ENCODE measurements at regions not wholly inside any gene's neighbourhood (a gene's known extent, or its start where the extent isn't known, plus 50 kb on each side); places are given as distances from the start of the nearest gene placed in this dataset.
"Not testable (repeated sequence)": the region's sequence is repeated elsewhere in the genome, so short reads cannot be mapped to it uniquely, and the experiment has no call there.

- ATAC-seq (ENCODE audit: low FRiP score) (no peak), DNase-seq (ENCODE audit: low spot score) (no peak)
- TF ChIP-seq, protein P1, sequence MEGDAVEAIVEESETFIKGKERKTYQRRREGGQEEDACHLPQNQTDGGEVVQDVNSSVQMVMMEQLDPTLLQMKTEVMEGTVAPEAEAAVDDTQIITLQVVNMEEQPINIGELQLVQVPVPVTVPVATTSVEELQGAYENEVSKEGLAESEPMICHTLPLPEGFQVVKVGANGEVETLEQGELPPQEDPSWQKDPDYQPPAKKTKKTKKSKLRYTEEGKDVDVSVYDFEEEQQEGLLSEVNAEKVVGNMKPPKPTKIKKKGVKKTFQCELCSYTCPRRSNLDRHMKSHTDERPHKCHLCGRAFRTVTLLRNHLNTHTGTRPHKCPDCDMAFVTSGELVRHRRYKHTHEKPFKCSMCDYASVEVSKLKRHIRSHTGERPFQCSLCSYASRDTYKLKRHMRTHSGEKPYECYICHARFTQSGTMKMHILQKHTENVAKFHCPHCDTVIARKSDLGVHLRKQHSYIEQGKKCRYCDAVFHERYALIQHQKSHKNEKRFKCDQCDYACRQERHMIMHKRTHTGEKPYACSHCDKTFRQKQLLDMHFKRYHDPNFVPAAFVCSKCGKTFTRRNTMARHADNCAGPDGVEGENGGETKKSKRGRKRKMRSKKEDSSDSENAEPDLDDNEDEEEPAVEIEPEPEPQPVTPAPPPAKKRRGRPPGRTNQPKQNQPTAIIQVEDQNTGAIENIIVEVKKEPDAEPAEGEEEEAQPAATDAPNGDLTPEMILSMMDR (IDR thresholded peaks at IDR 0.05) = no peak
Observed at GRCh38 chr17:34478244-34478643, 101.1 kb upstream of the TMEM132E start.

GRCh38 chr17:34475296-34475695 lies 104.1 kb upstream of the TMEM132E start:
- TF ChIP-seq, protein P1 (IDR thresholded peaks at IDR 0.05) = no peak
- DNase-seq (ENCODE audit: low spot score) (no peak), ATAC-seq (ENCODE audit: low FRiP score) (no peak)

- no peak for ATAC-seq (ENCODE audit: low FRiP score)
- DNase-seq (ENCODE audit: low spot score) = no peak
- TF ChIP-seq, protein P1 (IDR thresholded peaks at IDR 0.05) = no peak
Observed at GRCh38 chr17:34474706-34475105, 104.7 kb upstream of the TMEM132E start.

DNA sequence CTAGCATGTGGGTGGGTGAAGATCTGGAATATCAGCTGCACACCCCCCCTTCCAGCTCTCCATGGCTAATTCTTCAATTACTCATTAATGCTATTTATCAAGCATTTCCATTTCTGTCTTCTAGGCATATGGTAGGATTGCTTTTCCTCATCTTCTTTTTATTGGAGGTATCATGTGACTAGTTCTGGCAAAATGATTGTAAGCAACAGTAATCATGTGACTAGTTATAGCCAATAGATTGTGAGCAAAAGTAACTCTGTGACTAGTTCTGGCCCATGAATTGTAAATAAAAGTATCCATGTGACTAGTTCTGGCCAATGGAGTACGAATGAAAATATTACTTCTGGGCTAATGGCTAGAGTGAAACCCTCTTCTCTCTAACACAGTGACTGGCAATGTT lies 107.0 kb upstream of the TMEM132E start:
- TF ChIP-seq, protein P1 (IDR thresholded peaks at IDR 0.05) = no peak
- DNase-seq (ENCODE audit: low spot score) (no peak), ATAC-seq (ENCODE audit: low FRiP score) (no peak)

DNA sequence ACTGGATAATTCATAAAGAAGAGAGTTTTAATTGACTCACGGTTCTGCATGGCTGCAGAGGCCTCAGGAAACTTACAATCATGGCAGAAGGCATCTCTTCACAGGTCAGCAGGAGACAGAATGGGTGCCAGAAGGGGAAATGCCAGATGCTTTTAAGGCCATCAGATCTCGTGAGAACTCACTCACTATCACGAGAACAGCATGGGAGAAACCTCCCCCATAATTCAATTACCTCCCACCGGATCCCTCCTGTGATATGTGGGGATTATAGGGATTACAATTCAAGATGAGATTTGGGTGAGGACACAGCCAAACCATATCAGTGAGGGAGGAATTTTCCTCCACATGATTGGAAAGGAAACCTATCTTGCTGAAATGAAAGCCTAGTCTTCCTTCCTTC lies 108.1 kb upstream of the TMEM132E start:
- not testable (repeated sequence) for DNase-seq (ENCODE audit: low spot score); ATAC-seq (ENCODE audit: low FRiP score)

DNA sequence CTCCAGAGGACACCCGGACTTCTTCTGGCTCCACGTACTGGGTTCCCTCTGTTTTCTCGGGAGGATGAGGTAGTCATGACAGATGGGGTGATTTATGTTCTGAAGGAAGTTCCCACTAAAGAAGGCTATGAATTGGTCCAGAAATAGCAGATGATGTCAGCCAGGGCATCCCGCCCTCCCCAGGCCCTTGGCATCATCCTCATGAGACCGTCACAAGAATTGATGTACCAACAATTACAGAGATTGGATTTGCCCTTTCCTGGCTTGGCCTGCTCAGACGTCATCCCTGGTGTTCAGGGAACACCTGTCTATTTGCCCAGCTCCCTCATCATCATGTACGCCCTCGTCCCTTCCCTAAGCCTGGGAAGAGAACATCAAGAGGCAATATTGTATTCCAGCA lies 102.8 kb upstream of the CCL1 start:
- TF ChIP-seq, protein P1 (IDR thresholded peaks at IDR 0.05) = no peak
- DNase-seq (ENCODE audit: low spot score) (no peak), ATAC-seq (ENCODE audit: low FRiP score) (no peak)

GRCh38 chr17:34464812-34465211 lies 101.8 kb upstream of the CCL1 start:
- ATAC-seq (ENCODE audit: low FRiP score) = no peak
- TF ChIP-seq, protein P1 (IDR thresholded peaks at IDR 0.05) = no peak
- no peak for DNase-seq (ENCODE audit: low spot score)

DNA sequence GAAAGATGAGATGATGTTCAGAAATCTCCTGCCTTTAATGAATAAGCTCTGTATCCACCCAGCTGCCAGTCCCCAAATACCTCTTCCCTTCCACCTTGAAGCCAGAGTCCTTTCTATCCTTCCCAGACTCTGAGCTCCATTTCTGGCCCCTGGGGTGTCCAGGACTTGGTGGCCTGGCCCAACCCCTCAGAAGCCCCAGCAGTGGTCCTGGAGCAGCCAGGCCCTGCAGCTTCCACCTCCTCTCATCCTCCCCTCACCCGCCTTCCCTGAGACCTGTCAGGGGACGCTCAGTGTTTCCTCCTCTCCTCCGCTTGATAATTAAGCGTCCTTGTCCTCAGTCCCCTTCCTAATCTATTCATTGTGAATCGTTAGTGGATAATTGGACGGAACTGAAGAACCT lies 95.2 kb upstream of the CCL1 start:
- TF ChIP-seq, protein P1 (IDR thresholded peaks at IDR 0.05) = no peak
- ATAC-seq (ENCODE audit: low FRiP score) (no peak), DNase-seq (ENCODE audit: low spot score) (no peak)
